ENCODE measurements at regions not wholly inside any gene's neighbourhood (a gene's known extent, or its start where the extent isn't known, plus 50 kb on each side); places are given as distances from the start of the nearest gene placed in this dataset.

DNA sequence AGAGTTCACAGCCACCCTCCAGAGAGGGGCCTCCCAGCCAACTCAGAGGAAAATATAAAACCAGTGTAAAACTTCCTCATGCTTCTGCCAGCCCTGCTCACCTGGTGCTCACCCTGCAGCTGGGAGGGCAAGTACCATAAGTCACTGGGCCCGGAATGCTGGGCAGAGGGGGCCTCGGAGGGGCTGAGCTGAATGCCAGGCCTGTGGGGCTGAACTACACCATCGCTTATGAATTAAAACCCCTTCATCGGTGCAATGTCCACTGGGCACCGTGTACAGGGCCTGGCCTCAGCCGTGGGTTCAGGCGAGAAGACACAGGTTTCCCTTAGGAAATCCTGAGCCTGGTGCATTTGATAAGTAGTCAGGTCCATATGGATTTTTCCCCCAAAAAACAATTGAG, 828.6 kb downstream of the TBC1D22A start:
- TF ChIP-seq EZH2phosphoT487 (IDR thresholded peaks at IDR 0.05; ENCODE audit: low read length) (no peak), EZH2 (optimal IDR thresholded peaks at IDR 0.05; ENCODE audit: low read depth, low read length) (no peak), CTCF (IDR thresholded peaks at IDR 0.05; ENCODE audit: low read length) (no peak)

Measured in MM.1S (cell line).